WTC11 (cell line): ENCODE measurements at regions not wholly inside any gene's neighbourhood (a gene's known extent, or its start where the extent isn't known, plus 50 kb on each side); places are given as distances from the start of the nearest gene placed in this dataset.

Source experiments
- ATAC-seq: fragments of 200-7000 bp; cut with Tn5 transposase; 2 replicates; pipeline ENCODE4 v1.10.0; 2021; ENCODE audit warnings: mild to moderate bottlenecking, moderate library complexity
- CTCF ChIA-PET: fragments of 300-600 bp; sonication (Branson Sonifier 250); formaldehyde crosslinking; loops from one replicate; lab custom pipeline; 2021; ENCODE audit warnings: antibody characterized with exemption; lab: Charles Lee
- POLR2A ChIA-PET: fragments of 350-600 bp; sonication (Branson Sonifier 250); formaldehyde crosslinking; loops from one replicate; lab custom pipeline; 2021; ENCODE audit warnings: antibody characterized with exemption; lab: Charles Lee
- DNase-seq: peaks from one replicate; pipeline ENCODE4 v3.0.0; 2021; ENCODE audit warnings: low spot score
- H3K27ac Mint-ChIP-seq: 2 replicates; pipeline ENCODE4 v1.8.0; 2021; ENCODE audit warnings: mixed read lengths
- H3K27me3 Mint-ChIP-seq: 2 replicates; pipeline ENCODE4 v1.8.0; 2021; ENCODE audit warnings: low read depth, mild to moderate bottlenecking, moderate library complexity, mixed read lengths
- H3K36me3 Mint-ChIP-seq: 2 replicates; pipeline ENCODE4 v1.8.0; 2021; ENCODE audit warnings: mixed read lengths
- H3K4me1 Mint-ChIP-seq: 2 replicates; pipeline ENCODE4 v1.8.0; 2022; ENCODE audit warnings: mixed read lengths
- H3K4me3 Mint-ChIP-seq: 2 replicates; pipeline ENCODE4 v1.8.0; 2021; ENCODE audit warnings: mild to moderate bottlenecking, moderate library complexity, mixed read lengths
- H3K9me3 Mint-ChIP-seq: 2 replicates; pipeline ENCODE4 v1.8.0; 2021; ENCODE audit warnings: mixed read lengths
- AR ChIP-seq: fragments of 250-450 bp; sonication (Bioruptor Pico); IDR thresholded peaks from 2 replicates; pipeline ENCODE4 v1.9.0; 2021; ENCODE audit warnings: mild to moderate bottlenecking
- ATF2 ChIP-seq: sonication (generic); formaldehyde crosslinking; IDR thresholded peaks from 2 replicates; pipeline ENCODE4 v1.8.1; 2022; ENCODE audit warnings: low read depth, missing genetic modification reagents, borderline replicate concordance
- ATF3 ChIP-seq: sonication (generic); formaldehyde crosslinking; conservative IDR thresholded peaks from 2 replicates; pipeline ENCODE4 v1.8.1; 2022; ENCODE audit warnings: mild to moderate bottlenecking, missing genetic modification reagents
- CTCF ChIP-seq: fragments of 200-600 bp; IDR thresholded peaks from 2 replicates; pipeline ENCODE4 v1.8.0; 2022; ENCODE audit warnings: antibody characterized with exemption
- E2F4 ChIP-seq: sonication (generic); formaldehyde crosslinking; IDR thresholded peaks from 2 replicates; pipeline ENCODE4 v1.8.1; 2022; ENCODE audit warnings: low read depth, mild to moderate bottlenecking, moderate library complexity, missing genetic modification reagents, borderline replicate concordance
- E2F5 ChIP-seq: sonication (generic); formaldehyde crosslinking; IDR thresholded peaks from 2 replicates; pipeline ENCODE4 v1.8.1; 2022; ENCODE audit warnings: mild to moderate bottlenecking, moderate library complexity, missing genetic modification reagents
- ELF4 ChIP-seq: sonication (generic); formaldehyde crosslinking; IDR thresholded peaks from 2 replicates; pipeline ENCODE4 v1.8.1; 2022; ENCODE audit warnings: low read depth, mild to moderate bottlenecking, moderate library complexity, missing genetic modification reagents
- ESRRA ChIP-seq: sonication (generic); formaldehyde crosslinking; IDR thresholded peaks from 2 replicates; pipeline ENCODE4 v1.8.1; 2022; ENCODE audit warnings: mild to moderate bottlenecking, missing genetic modification reagents, borderline replicate concordance
- FOXP1 ChIP-seq: sonication (generic); formaldehyde crosslinking; IDR thresholded peaks from 2 replicates; pipeline ENCODE4 v1.8.0; 2022; ENCODE audit warnings: missing genetic modification reagents, mild to moderate bottlenecking, moderate library complexity, borderline replicate concordance
- FOXP4 ChIP-seq: sonication (generic); formaldehyde crosslinking; IDR thresholded peaks from 2 replicates; pipeline ENCODE4 v1.8.0; 2022; ENCODE audit warnings: mild to moderate bottlenecking, missing genetic modification reagents
- GRHL2 ChIP-seq: fragments of 250-450 bp; sonication (Bioruptor Pico); IDR thresholded peaks from 2 replicates; pipeline ENCODE4 v1.8.0; 2022; ENCODE audit warnings: mild to moderate bottlenecking, moderate library complexity; ENCODE audit not compliant: insufficient replicate concordance, severe bottlenecking
- JAZF1 ChIP-seq: fragments of 250-450 bp; sonication (Bioruptor Pico); IDR thresholded peaks from 2 replicates; pipeline ENCODE4 v1.9.0; 2021; ENCODE audit warnings: moderate library complexity, mild to moderate bottlenecking, inconsistent platforms
- RORB ChIP-seq: fragments of 250-450 bp; sonication (Bioruptor Pico); IDR thresholded peaks from 2 replicates; pipeline ENCODE4 v1.9.0; 2021; ENCODE audit warnings: mild to moderate bottlenecking
- ZNF121 ChIP-seq: sonication (generic); formaldehyde crosslinking; IDR thresholded peaks from 2 replicates; pipeline ENCODE4 v1.8.0; 2023; ENCODE audit warnings: missing genetic modification reagents
- ZNF232 ChIP-seq: sonication (generic); formaldehyde crosslinking; IDR thresholded peaks from 2 replicates; pipeline ENCODE4 v1.8.0; 2022; ENCODE audit warnings: mild to moderate bottlenecking, missing genetic modification reagents
- ZNF281 ChIP-seq: sonication (generic); formaldehyde crosslinking; IDR thresholded peaks from 2 replicates; pipeline ENCODE4 v1.8.0; 2023; ENCODE audit warnings: mild to moderate bottlenecking, missing genetic modification reagents
- ZNF317 ChIP-seq: sonication (generic); formaldehyde crosslinking; IDR thresholded peaks from 2 replicates; pipeline ENCODE4 v1.8.1; 2023; ENCODE audit warnings: low read depth, mild to moderate bottlenecking, moderate library complexity, missing genetic modification reagents, borderline replicate concordance
- ZNF512 ChIP-seq: sonication (generic); formaldehyde crosslinking; IDR thresholded peaks from 2 replicates; pipeline ENCODE4 v1.8.1; 2022; ENCODE audit warnings: missing genetic modification reagents, borderline replicate concordance

GRCh38 chr15:37572401-37572800 lies 362.0 kb upstream of the TMCO5A start (continued):
- TF ChIP-seq E2F4: no peak

- no peaks in the 10 kb centered on the region for H3K36me3 Mint-ChIP-seq
- ATAC-seq: no peak
- no peak overlapping the region for H3K4me3 Mint-ChIP-seq
- DNase-seq: no peak
- H3K9me3 Mint-ChIP-seq: no peaks in the 10 kb centered on the region
- no peak for TF ChIP-seq ZNF281 (CRISPR knock-in tag)
- TF ChIP-seq ELF4: no peak
- no peak for TF ChIP-seq ZNF512 (CRISPR knock-in tag)
- no peak for TF ChIP-seq JAZF1 (CRISPR knock-in tag)
- no peak for TF ChIP-seq ATF3 (CRISPR knock-in tag)
- TF ChIP-seq ZNF317 (CRISPR knock-in tag): no peak
- no peak for TF ChIP-seq RORB
- no peak for TF ChIP-seq ATF2 (CRISPR knock-in tag)
- TF ChIP-seq FOXP1 (CRISPR knock-in tag): no peak
- no peak for TF ChIP-seq AR
- no peak for TF ChIP-seq ZNF121 (CRISPR knock-in tag)
- TF ChIP-seq ZNF232 (CRISPR knock-in tag): no peak
- no peak for TF ChIP-seq CTCF
- no peak for TF ChIP-seq FOXP4 (CRISPR knock-in tag)
- TF ChIP-seq ESRRA (CRISPR knock-in tag): no peak
- no peak for TF ChIP-seq E2F5 (CRISPR knock-in tag)
- TF ChIP-seq GRHL2 (CRISPR knock-in tag): no peak
- no peak overlapping the region for H3K27ac Mint-ChIP-seq
- ChIA-PET CTCF (no interaction called here), POLR2A (no interaction called here)
- no peaks in the 10 kb centered on the region for H3K27me3 Mint-ChIP-seq
- peaks cover 10% of the 10 kb centered on the region for H3K4me1 Mint-ChIP-seq
Measured at GRCh38 chr15:37574985-37575384, 359.5 kb upstream of the TMCO5A start.
